NT2/D1 (cell line): ENCODE measurements at regions not wholly inside any gene's neighbourhood (a gene's known extent, or its start where the extent isn't known, plus 50 kb on each side); places are given as distances from the start of the nearest gene placed in this dataset.

Source experiments
- SUZ12 ChIP-seq: IDR thresholded peaks from 2 replicates; pipeline ENCODE4 v1.6.1; 2011; ENCODE audit not compliant: insufficient read length, insufficient read depth; ENCODE audit errors: extremely low read depth
- YY1 ChIP-seq: IDR thresholded peaks from 2 replicates; pipeline ENCODE4 v1.6.1; 2011; ENCODE audit not compliant: insufficient read length, insufficient read depth
- ZNF274 ChIP-seq: IDR thresholded peaks from 2 replicates; pipeline ENCODE4 v1.6.1; 2011; ENCODE audit warnings: mild to moderate bottlenecking, low read depth, low read length

GRCh38 chr2:56088411-56088810 is 95.4 kb upstream of the CCDC85A start:
- TF ChIP-seq SUZ12 (no peak), ZNF274 (no peak), YY1 (no peak)
